Breast epithelium (tissue), 4 donors: ENCODE measurements at regions not wholly inside any gene's neighbourhood (a gene's known extent, or its start where the extent isn't known, plus 50 kb on each side); places are given as distances from the start of the nearest gene placed in this dataset.

Source experiments
- DNase-seq, 2 donors: peaks; one replicate each; pipeline ENCODE4 v3.0.0-alpha.2; 2019; ENCODE audit warnings: low spot score in 2 of 2
- H3K27ac ChIP-seq, 2 donors: fragments of 200-600 bp; sonication (generic) in 1 of 2; one replicate each; pipeline ENCODE4 v1.5.1; 2016 to 2019; ENCODE audit warnings: mild to moderate bottlenecking in 1 of 2
- H3K27me3 ChIP-seq, 2 donors: fragments of 200-600 bp; sonication (generic) in 1 of 2; one replicate each; pipeline versions ENCODE4 v1.5.1 to v1.6.0; 2017 to 2019; ENCODE audit warnings: control low read depth in 1 of 2, mild to moderate bottlenecking in 1 of 2
- H3K36me3 ChIP-seq: fragments of 200-600 bp; one replicate; pipeline ENCODE4 v1.5.1; 2019
- H3K4me1 ChIP-seq, 2 donors: fragments of 200-600 bp; sonication (generic); one replicate each; pipeline ENCODE4 v1.5.1; 2016 to 2019; ENCODE audit warnings: control low read depth in 1 of 2
- H3K4me3 ChIP-seq, 3 donors: fragments of 200-600 bp; sonication (generic); 1 replicate in 2 of 3; 2 replicates in 1 of 3; pipeline ENCODE4 v1.5.1; 2016 to 2019; ENCODE audit warnings: mild to moderate bottlenecking in 3 of 3, moderate library complexity in 2 of 3
- H3K9me3 ChIP-seq, 2 donors: fragments of 200-600 bp; sonication (generic) in 1 of 2; one replicate each; pipeline ENCODE4 v1.5.1; 2016 to 2019; ENCODE audit warnings: control low read depth in 1 of 2
- CTCF ChIP-seq, 3 donors: fragments of 450-650 bp; IDR thresholded peaks; one replicate each; pipeline ENCODE4 v1.5.1; 2016 to 2017; ENCODE audit warnings: antibody characterized with exemption in 3 of 3, mild to moderate bottlenecking in 3 of 3, moderate library complexity in 3 of 3
- POLR2A ChIP-seq: fragments of 450-650 bp; IDR thresholded peaks from one replicate; pipeline ENCODE4 v1.6.1; 2016; ENCODE audit warnings: antibody characterized with exemption, mild to moderate bottlenecking, moderate library complexity
- POLR2AphosphoS5 ChIP-seq, 3 donors: sonication (generic); formaldehyde crosslinking; IDR thresholded peaks; one replicate each; pipeline ENCODE4 v1.6.1; 2017; ENCODE audit warnings: antibody characterized with exemption in 3 of 3
- intact Hi-C: fragments of 100-400 bp; cut with DNase I; formaldehyde crosslinking; loops from one replicate; pipeline ENCODE4 v1.15.1; 2023; ENCODE audit warnings: low total_unique reads

- Histone ChIP-seq H3K27me3 (no peaks in the 10 kb centered on the region), H3K4me3 (no peak overlapping the region), H3K27ac (peak overlapping the region in 1 of 2 donors; percentile 51), H3K4me1 (no peaks in the 10 kb centered on the region), H3K36me3 (no peaks in the 10 kb centered on the region), H3K9me3 (no peaks in the 10 kb centered on the region)
- intact Hi-C loops: no loop called here
- TF ChIP-seq CTCF (IDR thresholded peaks at IDR 0.05) (no peak), POLR2AphosphoS5 (IDR thresholded peaks at IDR 0.05) (no peak), POLR2A (no peak)
- no peak for DNase-seq
Observed at GRCh38 chr5:158544388-158545339, 555.1 kb downstream of the EBF1 start.

GRCh38 chr5:158543539-158544387 lies 556.0 kb downstream of the EBF1 start:
- peak overlapping the region in 1 of 2 donors; percentile 51 for H3K27ac ChIP-seq
- no peak for DNase-seq
- intact Hi-C loops: no loop called here
- no peaks in the 10 kb centered on the region for H3K9me3 ChIP-seq
- no peaks in the 10 kb centered on the region for H3K27me3 ChIP-seq
- H3K4me3 ChIP-seq: no peak overlapping the region
- H3K36me3 ChIP-seq: no peaks in the 10 kb centered on the region
- TF ChIP-seq POLR2A (no peak), CTCF (IDR thresholded peaks at IDR 0.05) (no peak), POLR2AphosphoS5 (IDR thresholded peaks at IDR 0.05) (no peak)
- no peaks in the 10 kb centered on the region for H3K4me1 ChIP-seq

- Histone ChIP-seq H3K36me3 (no peaks in the 10 kb centered on the region), H3K9me3 (no peaks in the 10 kb centered on the region), H3K4me1 (no peaks in the 10 kb centered on the region), H3K4me3 (no peak overlapping the region), H3K27me3 (no peaks in the 10 kb centered on the region), H3K27ac (peak overlapping the region in 1 of 2 donors; percentile 28)
- no peak for TF ChIP-seq CTCF (IDR thresholded peaks at IDR 0.05)
- intact Hi-C loops: no loop called here
- no peak for DNase-seq
Observed at GRCh38 chr5:158541536-158542297, 558.0 kb downstream of the EBF1 start.

GRCh38 chr5:158538506-158539074 lies 561.1 kb downstream of the EBF1 start:
- DNase-seq: no peak
- Histone ChIP-seq H3K9me3 (no peaks in the 10 kb centered on the region), H3K27me3 (no peaks in the 10 kb centered on the region), H3K4me1 (no peaks in the 10 kb centered on the region), H3K36me3 (no peaks in the 10 kb centered on the region), H3K4me3 (no peak overlapping the region), H3K27ac (no peak overlapping the region)
- TF ChIP-seq POLR2AphosphoS5 (IDR thresholded peaks at IDR 0.05) (no peak), CTCF (IDR thresholded peaks at IDR 0.05) (no peak), POLR2A (no peak)
- intact Hi-C loops: no loop called here
